Left lung (tissue), 4 donors: ENCODE measurements at regions not wholly inside any gene's neighbourhood (a gene's known extent, or its start where the extent isn't known, plus 50 kb on each side); places are given as distances from the start of the nearest gene placed in this dataset.
A peak's percentile ranks its signal among the peaks of the same experiment; 100 is the strongest.

ENCODE experiments used
- ATAC-seq: fragments of 200-7000 bp; cut with Tn5 transposase; one replicate; pipeline ENCODE4 v1.9.1; 2020; ENCODE audit warnings: moderate library complexity
- DNase-seq, 4 donors: peaks; one replicate each; pipeline ENCODE4 v3.0.0-alpha.2; 2013 to 2020
- H3K27ac ChIP-seq, 2 donors: fragments of 200-600 bp; sonication (generic) in 1 of 2; one replicate each; pipeline versions ENCODE4 v1.5.0 to v1.8.0; 2020 to 2021
- H3K27me3 ChIP-seq, 2 donors: fragments of 200-600 bp; sonication (generic) in 1 of 2; one replicate each; pipeline versions ENCODE4 v1.5.0 to v1.8.0; 2020 to 2021
- H3K36me3 ChIP-seq, 2 donors: fragments of 200-600 bp; sonication (generic) in 1 of 2; one replicate each; pipeline versions ENCODE4 v1.5.0 to v1.8.0; 2020 to 2021
- H3K4me1 ChIP-seq, 2 donors: fragments of 200-600 bp; one replicate each; pipeline ENCODE4 v1.8.0; 2021
- H3K4me3 ChIP-seq, 2 donors: fragments of 200-600 bp; sonication (generic) in 1 of 2; one replicate each; pipeline versions ENCODE4 v1.5.0 to v1.8.0; 2020 to 2021; ENCODE audit warnings: mild to moderate bottlenecking in 1 of 2
- H3K9me3 ChIP-seq, 2 donors: fragments of 200-600 bp; sonication (generic) in 1 of 2; one replicate each; pipeline versions ENCODE4 v1.5.0 to v1.8.0; 2020 to 2021
- intact Hi-C, 2 donors: fragments of 100-400 bp; cut with DNase I; formaldehyde crosslinking; loops; one replicate each; pipeline versions ENCODE4 v1.11.2 to v1.14.2; 2022
- TF ChIP-seq, protein P1 (sequence below), 2 donors: fragments of 200-600 bp; sonication (generic) in 1 of 2; IDR thresholded peaks; one replicate each; pipeline versions ENCODE4 v1.5.0 to v1.8.0; 2021; ENCODE audit warnings: antibody characterized with exemption in 2 of 2
- donor health status: DM: no; HTN: yes; CAD: no.
- donor health status: DM: no; HTN: no; CAD: no.

DNA sequence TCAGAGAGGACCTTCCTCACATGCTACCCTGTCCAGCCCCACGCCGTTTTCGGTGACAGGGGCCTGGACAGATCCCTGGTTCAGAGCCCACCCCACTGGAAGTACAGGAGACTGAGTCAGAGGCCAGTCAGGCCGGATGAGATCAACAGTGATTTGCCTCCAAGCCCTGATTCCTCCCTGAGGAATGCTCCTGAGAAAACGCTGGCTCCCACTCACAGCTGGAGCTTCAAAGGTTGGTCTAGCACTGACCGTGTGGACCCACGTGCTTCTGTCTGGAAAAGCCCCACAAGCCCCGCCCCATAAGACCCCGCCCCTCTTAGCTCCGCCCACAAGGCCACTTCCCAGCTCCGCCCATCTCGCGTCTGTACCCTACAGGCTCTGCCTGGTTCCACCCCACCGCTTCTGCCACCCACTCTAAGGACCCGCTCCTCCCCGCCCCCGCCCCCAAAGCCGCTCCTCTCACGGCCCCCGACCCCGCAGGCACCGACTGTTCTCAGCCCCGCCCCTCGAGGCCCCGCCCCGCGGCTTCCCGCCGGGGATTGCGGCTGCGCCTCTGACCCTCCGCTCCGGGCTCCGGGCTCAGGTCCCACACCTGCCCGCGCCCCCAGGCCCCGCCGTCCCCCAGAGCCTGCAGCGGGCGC is 64.9 kb upstream of the BHLHE23 start:
- peaks cover 30 to 94% of the 10 kb centered on the region in 2 donors for H3K27me3 ChIP-seq
- intact Hi-C loops: no loop called here

DNA sequence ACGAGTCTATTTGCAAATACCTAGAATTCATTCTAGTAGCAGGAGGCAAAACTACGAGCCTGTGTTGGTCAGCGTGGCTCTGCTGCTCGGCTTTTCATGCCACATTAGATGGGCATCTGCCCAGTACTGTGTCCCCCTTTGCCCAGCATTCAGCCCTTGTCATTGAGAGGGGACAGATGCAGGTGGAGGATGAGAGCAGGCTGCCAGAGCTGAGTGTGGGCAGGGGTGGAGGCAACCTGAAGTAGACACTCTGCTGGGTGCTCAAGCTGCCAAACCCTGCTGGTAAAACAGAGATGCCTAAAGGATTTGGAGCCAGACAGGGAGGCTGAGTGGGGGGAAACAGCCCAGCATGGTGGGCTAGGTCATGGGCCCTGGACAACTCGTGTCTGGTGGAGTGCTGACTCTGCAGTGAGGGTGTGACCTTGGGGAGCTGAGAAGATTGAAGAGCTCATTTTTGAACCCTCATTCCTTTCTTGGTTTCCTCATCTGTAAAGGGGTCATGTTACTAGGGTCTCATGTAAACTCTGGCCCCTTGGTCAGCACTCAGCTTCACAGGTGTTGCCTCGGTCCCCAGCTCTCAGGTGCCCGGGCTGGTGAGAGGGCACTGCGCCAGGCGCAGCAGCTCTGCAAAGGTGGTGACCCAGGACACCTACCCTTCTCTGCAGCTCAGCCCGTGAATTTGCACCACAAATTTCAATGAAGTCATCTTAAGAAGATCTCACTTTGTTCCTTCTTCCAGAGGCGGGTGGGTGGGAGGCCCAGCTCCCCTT is 64.2 kb upstream of the BHLHE23 start:
- no peak overlapping the region for H3K27ac ChIP-seq
- TF ChIP-seq, protein P1, sequence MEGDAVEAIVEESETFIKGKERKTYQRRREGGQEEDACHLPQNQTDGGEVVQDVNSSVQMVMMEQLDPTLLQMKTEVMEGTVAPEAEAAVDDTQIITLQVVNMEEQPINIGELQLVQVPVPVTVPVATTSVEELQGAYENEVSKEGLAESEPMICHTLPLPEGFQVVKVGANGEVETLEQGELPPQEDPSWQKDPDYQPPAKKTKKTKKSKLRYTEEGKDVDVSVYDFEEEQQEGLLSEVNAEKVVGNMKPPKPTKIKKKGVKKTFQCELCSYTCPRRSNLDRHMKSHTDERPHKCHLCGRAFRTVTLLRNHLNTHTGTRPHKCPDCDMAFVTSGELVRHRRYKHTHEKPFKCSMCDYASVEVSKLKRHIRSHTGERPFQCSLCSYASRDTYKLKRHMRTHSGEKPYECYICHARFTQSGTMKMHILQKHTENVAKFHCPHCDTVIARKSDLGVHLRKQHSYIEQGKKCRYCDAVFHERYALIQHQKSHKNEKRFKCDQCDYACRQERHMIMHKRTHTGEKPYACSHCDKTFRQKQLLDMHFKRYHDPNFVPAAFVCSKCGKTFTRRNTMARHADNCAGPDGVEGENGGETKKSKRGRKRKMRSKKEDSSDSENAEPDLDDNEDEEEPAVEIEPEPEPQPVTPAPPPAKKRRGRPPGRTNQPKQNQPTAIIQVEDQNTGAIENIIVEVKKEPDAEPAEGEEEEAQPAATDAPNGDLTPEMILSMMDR (IDR thresholded peaks at IDR 0.05): no peak
- no peak for ATAC-seq
- H3K9me3 ChIP-seq: peaks cover 0 to 6% of the 10 kb centered on the region in 2 donors
- no peak overlapping the region for H3K4me3 ChIP-seq
- DNase-seq: peak in 1 of 4 donors; percentile 43
- peaks cover 30 to 98% of the 10 kb centered on the region in 2 donors for H3K27me3 ChIP-seq
- no peaks in the 10 kb centered on the region for H3K36me3 ChIP-seq
- intact Hi-C loops: no loop called here
- no peaks in the 10 kb centered on the region for H3K4me1 ChIP-seq

More for the DNA sequence above, 64.9 kb upstream of the BHLHE23 start:
- Histone ChIP-seq H3K4me1 (no peaks in the 10 kb centered on the region), H3K9me3 (peaks cover 0 to 7% of the 10 kb centered on the region in 2 donors), H3K27ac (no peak overlapping the region), H3K4me3 (no peak overlapping the region), H3K36me3 (no peaks in the 10 kb centered on the region)
- DNase-seq: peak in 2 of 4 donors; percentile 22 to 63
- TF ChIP-seq, protein P1 (IDR thresholded peaks at IDR 0.05): no peak
- no peak for ATAC-seq

DNA sequence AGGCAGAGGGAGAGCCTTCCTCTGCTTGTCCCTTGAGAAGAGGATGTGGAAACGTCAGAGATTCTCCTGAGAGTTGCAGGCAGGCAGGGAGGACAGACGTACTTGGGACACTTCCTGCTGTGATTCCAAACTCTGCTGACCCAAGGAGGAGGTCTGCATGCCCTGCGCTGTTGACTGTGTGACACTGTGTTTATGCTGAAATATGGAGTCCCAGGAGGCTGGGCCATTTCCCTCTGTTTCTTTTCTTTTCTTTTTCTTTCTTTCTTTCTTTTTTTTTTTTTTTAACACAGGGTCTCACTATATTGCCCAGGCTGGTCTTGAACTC is 63.5 kb upstream of the BHLHE23 start:
- no peaks in the 10 kb centered on the region for H3K4me1 ChIP-seq
- intact Hi-C loops: no loop called here
- H3K9me3 ChIP-seq: peaks cover 0 to 3% of the 10 kb centered on the region in 2 donors
- TF ChIP-seq, protein P1 (IDR thresholded peaks at IDR 0.05): no peak
- H3K27ac ChIP-seq: no peak overlapping the region
- no peak overlapping the region for H3K4me3 ChIP-seq
- peaks cover 30 to 100% of the 10 kb centered on the region in 2 donors for H3K27me3 ChIP-seq
- ATAC-seq (no peak), DNase-seq (no peak)
- H3K36me3 ChIP-seq: no peaks in the 10 kb centered on the region

DNA sequence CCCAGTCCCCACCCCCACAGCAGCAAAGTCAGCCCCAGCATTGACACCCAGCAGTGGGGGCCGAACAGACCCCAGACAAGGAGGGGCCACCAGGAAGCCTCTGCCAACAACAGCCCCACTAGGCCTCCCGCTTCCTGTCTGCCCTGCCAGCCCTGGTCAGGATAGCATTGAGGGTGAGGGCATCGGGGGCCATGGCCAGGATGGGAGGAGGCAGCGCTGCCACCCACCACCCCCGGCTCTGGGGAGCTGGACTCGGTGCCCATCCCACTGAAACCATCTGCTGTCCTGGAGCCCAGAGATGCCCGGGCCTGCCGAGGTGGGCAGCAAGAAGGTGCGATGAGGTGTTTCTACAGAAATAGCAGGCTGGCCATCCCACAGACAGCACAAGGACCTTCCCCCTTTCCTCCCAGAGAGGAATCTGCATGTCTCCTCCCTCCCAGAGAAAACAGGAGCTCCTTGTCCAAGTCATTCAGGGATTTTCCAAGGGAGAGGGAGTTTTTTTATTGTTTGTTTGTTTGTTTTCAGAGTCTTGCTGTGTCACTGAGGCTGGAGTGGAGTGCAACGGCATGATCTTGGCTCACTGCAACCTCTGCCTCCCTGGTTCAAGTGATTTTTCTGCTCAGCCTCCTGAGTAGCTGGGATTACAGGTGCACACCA is 62.1 kb upstream of the BHLHE23 start:
- Histone ChIP-seq H3K36me3 (no peaks in the 10 kb centered on the region), H3K9me3 (no peaks in the 10 kb centered on the region), H3K27ac (no peak overlapping the region), H3K4me3 (no peak overlapping the region), H3K27me3 (peaks cover 30 to 100% of the 10 kb centered on the region in 2 donors), H3K4me1 (no peaks in the 10 kb centered on the region)
- ATAC-seq (no peak), DNase-seq (peak in 1 of 4 donors; percentile 65)
- intact Hi-C loops: no loop called here
- TF ChIP-seq, protein P1 (IDR thresholded peaks at IDR 0.05): no peak
